PC-3 (cell line): ENCODE measurements at regions not wholly inside any gene's neighbourhood (a gene's known extent, or its start where the extent isn't known, plus 50 kb on each side); places are given as distances from the start of the nearest gene placed in this dataset.

Experiments used
- ATAC-seq: fragments of 200-7000 bp; cut with Tn5 transposase; 2 replicates; pipeline ENCODE4 v1.9.1; 2020; ENCODE audit warnings: mild to moderate bottlenecking, moderate library complexity
- BruUV-seq: library from RNA; stranded (reverse); fragments of 400-500 nt; replicated peaks from 2 replicates; lab custom pipeline; 2021; lab: Mats Ljungman, UMichigan
- CTCF ChIA-PET: fragments of 300-600 bp; sonication (Branson Sonifier 250); formaldehyde crosslinking; loops from one replicate; lab custom pipeline; 2022; ENCODE audit warnings: antibody characterized with exemption; lab: Charles Lee
- POLR2A ChIA-PET: fragments of 300-600 bp; sonication (Branson Sonifier 250); formaldehyde crosslinking; loops from one replicate; lab custom pipeline; 2022; ENCODE audit warnings: antibody characterized with exemption; ENCODE audit not compliant: unreplicated experiment; lab: Charles Lee
- DNase-seq: peaks from one replicate; pipeline ENCODE4 v3.0.0-alpha.2; 2015
- H2AFZ ChIP-seq: fragments of 300-600 bp; sonication (generic); 2 replicates; pipeline ENCODE4 v1.6.0; 2016; ENCODE audit warnings: antibody characterized with exemption, low read length
- H3F3A ChIP-seq: fragments of 300-600 bp; sonication (generic); one replicate; pipeline ENCODE4 v1.6.0; 2017; ENCODE audit warnings: antibody characterized with exemption, low read length, control low read depth, mild to moderate bottlenecking; ENCODE audit not compliant: unreplicated experiment
- H3K27ac ChIP-seq: fragments of 300-600 bp; sonication (generic); 2 replicates; pipeline ENCODE4 v1.5.1; 2016; ENCODE audit warnings: mild to moderate bottlenecking, low read length
- H3K27me3 ChIP-seq: fragments of 300-600 bp; sonication (generic); 2 replicates; pipeline ENCODE4 v1.6.1; 2016; ENCODE audit warnings: low read length, mixed read lengths
- H3K36me3 ChIP-seq: fragments of 300-600 bp; sonication (generic); 2 replicates; pipeline ENCODE4 v1.6.1; 2016; ENCODE audit warnings: low read depth, mixed run types, low read length, mixed read lengths
- H3K4me1 ChIP-seq: fragments of 300-600 bp; sonication (generic); 2 replicates; pipeline ENCODE4 v1.5.1; 2016; ENCODE audit warnings: low read length; ENCODE audit not compliant: insufficient read depth
- H3K4me2 ChIP-seq: fragments of 300-600 bp; sonication (generic); 2 replicates; pipeline ENCODE4 v1.6.0; 2016; ENCODE audit warnings: low read length
- H3K4me3 ChIP-seq: fragments of 300-600 bp; sonication (generic); 2 replicates; pipeline ENCODE4 v1.5.1; 2016; ENCODE audit warnings: mild to moderate bottlenecking, low read length, mixed read lengths
- H3K79me2 ChIP-seq: fragments of 300-600 bp; sonication (generic); 2 replicates; pipeline ENCODE4 v1.6.1; 2017; ENCODE audit warnings: low read length, mixed read lengths
- H3K9ac ChIP-seq: fragments of 300-600 bp; sonication (generic); 2 replicates; pipeline ENCODE4 v1.6.0; 2016; ENCODE audit warnings: mild to moderate bottlenecking, low read length
- H3K9me2 ChIP-seq: fragments of 300-600 bp; sonication (generic); replicated peaks from 2 replicates; pipeline ENCODE4 v1.6.1; 2016; ENCODE audit warnings: mixed run types, low read length, mixed read lengths
- H3K9me3 ChIP-seq: fragments of 300-600 bp; sonication (generic); 2 replicates; pipeline ENCODE4 v1.6.1; 2016; ENCODE audit warnings: low read length, mixed read lengths
- H4K20me1 ChIP-seq: fragments of 300-600 bp; sonication (generic); 2 replicates; pipeline ENCODE4 v1.6.1; 2016; ENCODE audit warnings: low read length, mixed read lengths
- EZH2 ChIP-seq: fragments of 300-600 bp; sonication (generic); IDR thresholded peaks from one replicate; pipeline ENCODE4 v1.6.1; 2017; ENCODE audit warnings: antibody characterized with exemption, mild to moderate bottlenecking, low read length; ENCODE audit not compliant: unreplicated experiment
- EZH2phosphoT487 ChIP-seq: fragments of 300-600 bp; sonication (generic); IDR thresholded peaks from 2 replicates; pipeline ENCODE4 v1.6.1; 2018; ENCODE audit warnings: mild to moderate bottlenecking, antibody characterized with exemption, low read length, borderline replicate concordance
- intact Hi-C: fragments of 100-400 bp; cut with micrococcal nuclease; formaldehyde crosslinking; loops from 2 replicates; pipeline ENCODE4 v1.9.0; 2023
- TF ChIP-seq, protein P1 (sequence below): fragments of 300-600 bp; sonication (generic); conservative IDR thresholded peaks from 2 replicates; pipeline ENCODE4 v1.5.1; 2017; ENCODE audit warnings: antibody characterized with exemption, low read depth, mild to moderate bottlenecking, low read length

DNA sequence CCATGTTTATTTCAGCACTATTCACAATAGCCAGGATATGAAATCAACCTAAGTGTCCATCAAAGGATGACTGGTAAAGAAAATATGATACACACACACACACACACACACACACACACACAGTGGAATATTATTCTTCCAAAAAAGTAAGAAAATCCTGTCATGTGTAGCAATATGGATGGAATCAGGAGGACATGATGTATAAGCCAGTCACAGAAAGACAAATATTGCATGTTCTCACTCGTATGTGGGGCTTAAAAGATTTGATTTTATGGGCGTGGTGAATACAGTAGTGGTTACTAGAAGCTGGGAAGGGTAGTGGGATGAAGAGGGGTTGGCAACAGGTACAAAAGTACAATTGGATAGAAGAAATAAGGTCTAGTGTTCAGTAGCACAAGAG is 207.0 kb upstream of the PRDM1 start:
- no peak overlapping the region for H3K27ac ChIP-seq
- H2AFZ ChIP-seq, result no peak overlapping the region
- no peaks in the 10 kb centered on the region for H3K27me3 ChIP-seq
- H3K4me2 ChIP-seq, result no peak overlapping the region
- H3K9me3 ChIP-seq, result no peaks in the 10 kb centered on the region
- ATAC-seq, result no peak
- H4K20me1 ChIP-seq, result no peaks in the 10 kb centered on the region
- no peaks in the 10 kb centered on the region for H3K9me2 ChIP-seq
- no peaks in the 10 kb centered on the region for H3F3A ChIP-seq
- no peaks in the 10 kb centered on the region for H3K79me2 ChIP-seq
- no peak for TF ChIP-seq EZH2
- TF ChIP-seq EZH2phosphoT487, result no peak
- TF ChIP-seq, protein P1, sequence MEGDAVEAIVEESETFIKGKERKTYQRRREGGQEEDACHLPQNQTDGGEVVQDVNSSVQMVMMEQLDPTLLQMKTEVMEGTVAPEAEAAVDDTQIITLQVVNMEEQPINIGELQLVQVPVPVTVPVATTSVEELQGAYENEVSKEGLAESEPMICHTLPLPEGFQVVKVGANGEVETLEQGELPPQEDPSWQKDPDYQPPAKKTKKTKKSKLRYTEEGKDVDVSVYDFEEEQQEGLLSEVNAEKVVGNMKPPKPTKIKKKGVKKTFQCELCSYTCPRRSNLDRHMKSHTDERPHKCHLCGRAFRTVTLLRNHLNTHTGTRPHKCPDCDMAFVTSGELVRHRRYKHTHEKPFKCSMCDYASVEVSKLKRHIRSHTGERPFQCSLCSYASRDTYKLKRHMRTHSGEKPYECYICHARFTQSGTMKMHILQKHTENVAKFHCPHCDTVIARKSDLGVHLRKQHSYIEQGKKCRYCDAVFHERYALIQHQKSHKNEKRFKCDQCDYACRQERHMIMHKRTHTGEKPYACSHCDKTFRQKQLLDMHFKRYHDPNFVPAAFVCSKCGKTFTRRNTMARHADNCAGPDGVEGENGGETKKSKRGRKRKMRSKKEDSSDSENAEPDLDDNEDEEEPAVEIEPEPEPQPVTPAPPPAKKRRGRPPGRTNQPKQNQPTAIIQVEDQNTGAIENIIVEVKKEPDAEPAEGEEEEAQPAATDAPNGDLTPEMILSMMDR, result no peak
- H3K4me1 ChIP-seq, result no peaks in the 10 kb centered on the region
- intact Hi-C loops, result no loop called here
- no peak overlapping the region for H3K4me3 ChIP-seq
- no peaks in the 10 kb centered on the region for H3K36me3 ChIP-seq
- CTCF ChIA-PET, result no interaction called here
- POLR2A ChIA-PET, result no interaction called here
- no TSS peak for BruUV-seq
- no peak for DNase-seq
- no peak overlapping the region for H3K9ac ChIP-seq

DNA sequence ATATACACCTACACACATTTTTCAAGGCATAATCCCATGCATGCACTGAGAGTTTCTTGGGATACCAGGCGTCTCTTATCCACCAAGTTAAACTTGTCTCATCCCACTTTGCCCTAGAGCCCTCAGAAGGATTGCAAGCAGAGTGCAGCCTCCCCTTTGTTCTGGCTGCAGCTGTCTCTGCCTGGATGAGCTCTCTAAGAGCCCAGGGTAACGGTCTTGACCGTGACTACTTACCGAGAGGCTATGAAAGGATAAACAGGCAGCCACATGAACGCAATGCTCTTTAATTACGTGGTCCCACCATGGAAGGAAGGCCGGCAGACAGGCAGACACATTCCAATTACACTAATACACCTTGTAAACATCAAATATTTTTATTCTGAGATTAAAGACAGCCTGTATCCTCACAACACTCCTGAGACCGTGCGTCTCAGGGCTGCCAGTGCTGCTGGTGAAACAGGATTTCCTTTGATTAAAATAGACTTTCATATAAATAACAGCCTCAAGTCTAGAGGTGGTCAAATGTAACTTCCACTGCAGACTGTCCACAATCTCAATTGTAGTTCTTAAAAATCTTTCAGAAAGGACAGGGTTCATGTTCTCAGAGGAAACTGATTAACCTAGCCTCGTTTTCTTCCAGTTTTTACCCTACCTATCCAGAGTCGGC is 210.0 kb upstream of the PRDM1 start:
- POLR2A ChIA-PET, result no interaction called here
- no peak for ATAC-seq
- no peaks in the 10 kb centered on the region for H4K20me1 ChIP-seq

DNA sequence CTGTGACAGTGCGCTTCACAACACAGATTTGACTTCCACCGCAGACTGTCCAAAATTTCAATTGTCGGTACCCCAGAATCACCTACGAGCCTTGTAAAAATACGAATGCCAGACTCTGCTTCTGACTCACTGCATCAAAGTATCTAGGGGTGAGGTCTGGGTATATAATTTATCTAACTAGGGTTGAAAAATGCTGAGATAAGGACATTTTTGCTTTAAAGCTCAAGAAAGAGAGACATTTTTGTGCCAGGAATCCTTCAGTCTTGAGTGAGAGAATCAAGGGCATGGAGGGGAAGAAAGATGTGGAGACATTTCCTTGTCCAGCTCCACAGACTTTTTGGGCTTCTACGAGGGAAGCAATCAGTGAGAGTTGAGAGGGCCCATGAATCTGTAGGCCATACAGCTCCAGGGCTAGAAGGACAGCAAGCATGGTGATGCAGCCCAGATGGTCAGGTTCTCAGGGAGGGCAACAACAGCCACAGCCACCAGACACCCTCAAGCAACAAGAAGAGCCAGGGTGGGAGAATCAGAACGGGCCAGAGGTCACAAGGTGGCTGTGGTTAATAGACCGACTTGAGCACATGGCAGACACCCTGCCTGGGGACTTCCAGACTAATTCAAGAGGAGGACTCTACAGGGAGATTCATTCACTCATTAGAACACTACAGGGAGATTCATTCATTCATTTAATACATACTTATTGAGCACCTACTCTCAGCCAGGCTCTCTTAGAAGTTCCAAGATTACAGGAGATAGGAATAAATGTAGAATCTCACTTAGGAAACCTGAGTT is 211.1 kb upstream of the PRDM1 start:
- no peaks in the 10 kb centered on the region for H3F3A ChIP-seq
- ATAC-seq, result no peak
- H3K79me2 ChIP-seq, result no peaks in the 10 kb centered on the region
- TF ChIP-seq, protein P1, result no peak
- TF ChIP-seq EZH2phosphoT487 (no peak), EZH2 (no peak)
- H2AFZ ChIP-seq, result no peak overlapping the region
- no peaks in the 10 kb centered on the region for H3K27me3 ChIP-seq
- intact Hi-C loops, result no loop called here
- no peaks in the 10 kb centered on the region for H3K36me3 ChIP-seq
- H3K4me2 ChIP-seq, result no peak overlapping the region
- no TSS peak for BruUV-seq
- no peak for DNase-seq
- H3K4me3 ChIP-seq, result no peak overlapping the region
- H3K9ac ChIP-seq, result no peak overlapping the region
- CTCF ChIA-PET, result no interaction called here
- no peak overlapping the region for H3K27ac ChIP-seq
- no peaks in the 10 kb centered on the region for H3K9me2 ChIP-seq
- H4K20me1 ChIP-seq, result no peaks in the 10 kb centered on the region
- H3K9me3 ChIP-seq, result no peaks in the 10 kb centered on the region
- peaks cover 11% of the 10 kb centered on the region; the same call in 1 of the 2 replicates for H3K4me1 ChIP-seq
- POLR2A ChIA-PET, result no interaction called here

More for the DNA sequence above, 210.0 kb upstream of the PRDM1 start:
- Histone ChIP-seq H3K4me1 (peaks cover 11% of the 10 kb centered on the region; the same call in 1 of the 2 replicates), H3K4me2 (no peak overlapping the region), H3K27ac (no peak overlapping the region), H3K27me3 (no peaks in the 10 kb centered on the region), H3K4me3 (no peak overlapping the region), H3K9me3 (no peaks in the 10 kb centered on the region), H3K9me2 (no peaks in the 10 kb centered on the region), H3K9ac (no peak overlapping the region), H3F3A (no peaks in the 10 kb centered on the region), H3K79me2 (no peaks in the 10 kb centered on the region), H2AFZ (no peak overlapping the region), H3K36me3 (no peaks in the 10 kb centered on the region)
- TF ChIP-seq EZH2phosphoT487, result no peak
- TF ChIP-seq EZH2, result no peak
- CTCF ChIA-PET, result no interaction called here
- no peak for DNase-seq
- intact Hi-C loops, result no loop called here
- BruUV-seq, result no TSS peak
